ENCODE measurements at regions not wholly inside any gene's neighbourhood (a gene's known extent, or its start where the extent isn't known, plus 50 kb on each side); places are given as distances from the start of the nearest gene placed in this dataset.

DNA sequence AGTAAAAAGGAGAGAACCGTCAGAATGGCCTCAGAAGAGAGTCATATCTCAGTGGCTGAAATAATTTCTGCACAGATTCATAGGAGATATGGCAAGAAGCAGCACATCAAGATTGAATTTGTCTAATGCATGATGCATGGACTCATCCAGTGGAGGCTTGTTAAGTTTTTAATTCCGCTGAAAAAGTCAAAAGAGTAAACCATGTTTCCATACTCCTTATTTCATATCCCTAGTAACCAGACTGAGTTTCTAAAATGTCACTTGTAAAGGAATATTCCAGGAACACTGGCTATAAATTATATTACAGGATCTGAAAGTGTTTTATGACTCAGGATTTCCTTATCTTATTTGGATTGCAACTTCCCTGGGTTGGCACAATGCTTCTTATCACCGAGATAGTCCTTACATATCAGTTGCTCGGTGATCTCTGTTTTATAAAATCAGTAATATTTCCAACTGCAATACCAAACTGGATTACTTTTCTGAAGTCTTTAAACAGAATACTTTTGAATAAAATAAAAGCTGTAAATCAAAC lies 180.2 kb upstream of the TSC22D1 start:
- no peak; the same call in 1 of the 2 replicates for TF ChIP-seq GATA2 (IDR thresholded peaks at IDR 0.05; ENCODE audit: low read depth, low read length)
- TF ChIP-seq GATA3 (IDR thresholded peaks at IDR 0.05; ENCODE audit: low read depth, low read length): no peak

Data from SH-SY5Y (cell line).